Activated CD4-positive, alpha-beta T cell treated with anti-CD3 and anti-CD28 coated beads, Interleukin-2, amount 50 U/mL, for 48 hours (primary cell): ENCODE measurements at regions not wholly inside any gene's neighbourhood (a gene's known extent, or its start where the extent isn't known, plus 50 kb on each side); places are given as distances from the start of the nearest gene placed in this dataset.

Source experiments
- DNase-seq, 2 experiments: peaks; one replicate each; pipeline ENCODE4 v3.0.0-alpha.2; 2020

DNA sequence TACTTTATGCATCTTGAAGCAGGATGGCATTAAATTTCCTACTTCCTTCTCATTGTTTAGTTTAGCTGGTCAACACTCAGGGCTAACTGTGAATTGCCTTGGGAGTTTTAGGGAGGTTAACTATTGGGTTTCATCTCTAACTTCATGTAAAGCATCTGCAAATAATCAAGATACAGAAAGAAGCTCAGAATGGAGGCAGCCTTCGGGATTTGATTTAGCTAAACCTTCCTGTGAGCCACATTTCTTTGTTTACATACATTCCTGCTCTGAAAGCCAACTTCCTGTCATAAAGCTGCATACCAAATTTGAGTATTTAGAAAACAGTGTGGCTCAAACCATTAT is 131.7 kb upstream of the PCDH18 start:
- no peak for DNase-seq

DNA sequence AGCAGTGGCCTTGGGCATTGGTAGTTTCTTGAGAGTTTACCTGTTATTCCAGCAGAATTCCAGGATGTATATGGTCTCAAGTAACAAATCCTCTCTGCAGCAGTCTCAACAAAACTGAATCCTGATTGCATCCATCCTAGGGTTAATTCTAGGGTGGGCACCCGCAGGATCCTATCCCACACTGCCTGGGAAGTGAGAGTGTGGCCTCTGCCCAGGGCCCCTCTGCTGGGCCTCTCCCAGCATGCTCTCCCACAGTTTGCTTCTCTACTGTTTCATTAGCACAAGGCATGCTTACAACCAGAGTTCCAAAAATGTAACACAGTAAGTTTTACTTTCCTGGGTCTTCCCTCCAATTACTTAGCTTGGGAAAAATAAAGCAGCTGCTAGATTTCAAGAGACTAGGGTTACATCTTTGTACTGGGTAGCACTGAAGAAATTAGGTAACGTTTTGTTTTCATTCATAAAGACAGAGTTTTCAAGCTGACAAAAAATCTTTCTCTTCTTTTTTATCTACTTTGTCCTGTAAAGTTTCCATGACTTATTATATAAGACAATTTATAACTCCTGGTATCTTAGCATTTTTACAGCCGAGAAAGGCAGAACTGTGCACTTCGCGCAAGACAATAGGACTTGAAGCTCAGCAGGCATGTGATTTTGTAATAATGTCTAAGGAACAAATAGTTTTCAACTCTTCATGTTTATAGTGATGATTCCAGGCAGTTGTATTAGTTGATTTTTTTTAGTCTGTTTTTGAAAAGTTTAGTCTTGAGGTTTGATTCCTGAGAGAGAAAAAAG is 131.2 kb upstream of the PCDH18 start:
- no peak for DNase-seq

DNA sequence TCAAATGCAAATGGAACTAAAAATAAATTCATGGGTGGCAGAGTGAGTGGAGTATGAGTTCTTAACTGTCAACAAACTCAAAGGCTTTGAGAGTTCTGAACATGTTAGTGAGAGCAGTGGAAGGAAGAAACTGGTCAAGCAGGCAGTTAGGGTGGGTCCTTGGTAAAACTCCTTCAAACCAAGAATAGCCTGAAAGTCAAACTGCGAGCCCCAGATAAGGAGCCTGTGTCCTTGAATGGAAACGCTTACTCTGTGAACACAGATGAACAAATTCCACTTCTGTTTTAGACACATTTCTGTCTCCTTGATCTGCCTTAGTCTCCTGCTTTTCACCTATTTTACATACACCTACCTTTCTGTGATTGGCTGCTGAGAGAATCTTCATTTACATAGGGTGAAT is 129.4 kb upstream of the PCDH18 start:
- no peak for DNase-seq

DNA sequence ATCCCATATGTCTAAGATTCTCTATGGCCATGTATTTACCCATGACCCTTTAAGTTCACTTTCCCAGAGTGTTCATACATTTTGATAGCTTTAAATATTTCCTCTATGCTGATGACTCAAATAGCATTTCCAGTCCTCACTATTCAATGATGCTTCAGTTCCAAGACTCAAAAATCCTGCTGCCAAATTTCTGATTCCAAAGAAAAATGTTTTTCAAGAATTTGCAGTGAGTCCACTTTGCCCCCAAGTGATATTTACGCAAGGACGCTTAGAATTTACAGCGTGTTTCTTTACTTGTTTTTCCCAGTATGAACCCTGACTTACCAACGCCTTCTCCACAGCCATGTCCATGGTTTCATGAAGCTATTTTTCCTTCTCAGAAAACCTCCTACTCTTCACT is 127.9 kb upstream of the PCDH18 start:
- DNase-seq, result no peak

DNA sequence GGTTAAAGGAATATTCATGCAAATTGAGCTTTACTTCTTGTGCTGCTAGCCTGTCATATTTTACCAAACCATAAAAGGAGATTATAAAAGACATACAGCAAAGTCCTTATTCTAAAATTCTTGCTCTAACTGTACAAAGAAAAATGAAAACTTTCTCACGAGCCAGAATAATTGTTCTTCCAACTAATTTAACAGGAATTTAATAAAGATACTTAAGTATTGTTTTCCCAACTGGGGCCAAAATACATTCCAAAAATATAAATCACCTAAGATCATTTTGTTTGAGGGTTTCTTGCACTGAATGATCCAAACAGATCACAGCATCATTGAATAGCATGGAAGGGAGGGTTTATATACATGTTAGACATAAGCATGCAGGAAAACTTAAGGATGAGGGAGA is 127.1 kb upstream of the PCDH18 start:
- DNase-seq, result no peak

DNA sequence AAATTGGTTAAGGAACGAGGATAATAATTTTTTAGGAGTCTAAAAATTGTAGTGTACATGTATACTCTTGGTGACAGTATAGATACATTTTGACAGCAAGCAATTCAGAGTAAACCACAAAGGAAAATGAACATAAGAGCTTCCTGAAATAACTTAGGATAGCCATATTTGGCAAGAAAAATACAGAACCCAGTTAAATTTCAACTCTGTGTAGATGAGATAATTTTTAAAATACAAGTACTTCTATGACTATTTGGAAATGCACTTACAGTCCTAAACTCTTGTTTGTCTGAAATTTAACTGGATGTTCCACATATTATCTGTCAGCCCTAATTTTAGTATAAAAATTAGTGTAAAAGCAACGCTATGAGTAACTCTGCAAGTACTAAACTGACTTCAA is 124.4 kb upstream of the PCDH18 start:
- no peak for DNase-seq

DNA sequence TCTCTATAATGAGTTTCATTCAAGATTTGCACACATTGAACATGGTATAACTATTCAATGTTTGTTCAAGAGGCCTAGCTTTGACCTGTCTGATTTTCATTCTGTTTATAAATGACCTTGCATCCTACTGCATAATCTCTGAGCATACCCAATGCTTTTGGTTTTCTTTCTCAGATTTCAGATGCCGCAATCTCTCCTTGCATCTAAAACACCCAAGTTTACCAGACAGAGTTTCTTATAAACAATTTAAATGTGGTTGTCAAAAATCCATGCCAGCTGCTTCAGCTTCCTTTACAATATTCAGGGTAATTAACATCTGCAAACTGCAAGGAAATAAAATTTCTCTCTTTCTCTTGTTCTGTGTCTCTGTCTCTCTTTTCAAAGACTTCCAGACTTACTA is 123.0 kb upstream of the PCDH18 start:
- DNase-seq, result no peak

DNA sequence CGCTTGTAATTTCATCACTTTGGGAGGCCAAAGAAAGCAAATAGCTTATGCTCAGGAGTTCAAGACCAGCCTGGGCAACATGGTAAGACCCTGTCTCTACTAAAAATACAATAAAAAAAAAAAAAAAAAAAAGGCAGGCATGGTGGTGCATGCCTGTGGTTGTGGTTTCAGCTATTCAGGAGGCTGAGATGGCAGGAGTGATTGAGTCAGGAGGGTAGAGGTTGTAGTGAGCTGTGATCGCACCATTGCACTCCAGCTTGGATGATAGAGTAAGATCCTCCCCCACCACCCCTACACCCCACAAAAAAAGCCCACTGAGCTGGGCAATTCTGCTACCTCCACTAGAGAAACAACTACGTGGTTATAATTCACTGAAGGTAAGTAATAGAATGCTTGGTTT is 118.8 kb upstream of the PCDH18 start:
- no peak for DNase-seq

DNA sequence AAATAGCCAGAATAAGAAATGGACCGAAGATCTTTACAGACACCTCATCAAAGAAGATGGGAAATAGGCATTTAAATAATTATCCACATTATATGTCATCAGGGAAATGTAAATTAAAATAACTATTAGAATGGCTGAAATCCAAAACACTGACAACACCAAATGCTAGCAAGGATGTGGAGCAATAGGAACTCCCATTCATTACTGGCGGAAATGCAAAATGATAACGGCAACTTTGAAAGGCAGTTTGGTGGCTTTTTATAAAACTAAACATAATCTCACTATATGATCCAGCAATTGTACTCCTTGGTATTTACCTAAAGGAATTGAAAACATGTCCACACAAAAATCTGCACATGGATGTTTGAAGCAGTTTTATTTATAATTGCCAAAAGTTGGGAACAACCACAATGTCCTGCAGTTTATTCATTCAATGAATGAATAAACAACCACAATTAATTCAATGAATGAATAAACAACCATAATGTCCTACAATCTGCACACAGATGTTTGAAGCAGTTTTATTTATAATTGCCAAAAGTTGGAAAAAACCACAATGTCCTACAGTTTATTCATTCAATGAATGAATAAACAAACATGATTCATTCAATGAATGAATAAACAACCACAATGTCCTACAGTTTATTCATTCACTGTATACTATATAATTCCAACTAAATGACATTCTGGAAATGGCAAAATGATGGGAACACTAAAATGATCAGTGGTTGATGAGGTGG is 117.6 kb upstream of the PCDH18 start:
- DNase-seq, result no peak

DNA sequence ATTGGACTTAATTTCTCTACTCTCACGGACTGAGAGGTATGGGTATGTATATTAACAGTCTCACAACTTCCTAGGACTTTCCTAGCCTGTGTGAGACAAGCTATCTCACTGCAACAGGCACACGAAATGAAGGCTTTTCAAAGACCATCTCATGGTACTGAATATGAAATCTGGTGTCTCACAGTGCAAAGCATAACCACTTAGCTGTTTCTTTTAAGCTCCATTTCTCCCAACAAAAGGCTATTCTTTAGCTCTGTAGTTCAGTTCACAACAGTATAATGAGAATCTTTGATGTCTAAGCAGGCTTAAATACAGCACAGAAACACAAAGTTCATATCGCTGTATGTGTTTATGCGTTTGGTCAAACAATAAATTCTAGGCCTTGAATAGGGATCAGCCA is 116.2 kb upstream of the PCDH18 start:
- DNase-seq, result no peak

DNA sequence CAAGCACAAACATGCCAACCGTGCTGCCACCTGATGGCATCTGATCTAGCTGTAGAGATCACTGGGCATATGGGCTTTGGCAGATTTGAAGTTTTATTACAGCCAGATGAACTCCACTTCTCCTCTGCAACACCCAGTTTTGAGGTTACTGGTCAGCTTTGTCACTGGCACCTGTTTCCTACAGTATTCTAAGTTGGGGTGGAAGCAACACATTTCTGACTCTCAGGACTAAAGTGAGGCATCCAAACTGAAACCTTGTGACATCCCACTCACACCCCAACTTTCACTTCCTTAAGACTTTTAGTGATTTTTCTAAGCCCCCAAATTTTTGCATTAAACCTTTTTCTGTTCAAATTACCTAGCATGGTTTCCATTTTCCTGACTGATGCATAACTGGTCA is 115.1 kb upstream of the PCDH18 start:
- DNase-seq, result no peak

DNA sequence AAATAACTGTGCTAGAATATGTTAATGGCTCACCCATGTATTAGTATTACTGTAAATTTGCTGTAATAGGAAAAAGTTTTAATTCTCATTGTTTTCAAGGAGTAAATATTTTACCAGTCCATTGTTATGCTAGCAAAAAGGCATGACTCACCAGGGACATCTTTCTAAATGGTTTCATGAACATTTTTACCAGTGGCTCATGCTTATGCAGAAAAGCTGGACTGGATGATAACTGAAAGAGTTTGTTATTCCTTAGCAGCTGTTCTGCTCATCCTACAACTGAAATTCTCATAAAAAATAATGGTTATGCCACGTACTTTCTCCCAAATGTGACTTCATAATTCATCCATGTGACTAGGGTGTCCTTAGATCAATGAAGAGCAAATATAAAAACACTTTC is 111.9 kb upstream of the PCDH18 start:
- DNase-seq, result no peak

DNA sequence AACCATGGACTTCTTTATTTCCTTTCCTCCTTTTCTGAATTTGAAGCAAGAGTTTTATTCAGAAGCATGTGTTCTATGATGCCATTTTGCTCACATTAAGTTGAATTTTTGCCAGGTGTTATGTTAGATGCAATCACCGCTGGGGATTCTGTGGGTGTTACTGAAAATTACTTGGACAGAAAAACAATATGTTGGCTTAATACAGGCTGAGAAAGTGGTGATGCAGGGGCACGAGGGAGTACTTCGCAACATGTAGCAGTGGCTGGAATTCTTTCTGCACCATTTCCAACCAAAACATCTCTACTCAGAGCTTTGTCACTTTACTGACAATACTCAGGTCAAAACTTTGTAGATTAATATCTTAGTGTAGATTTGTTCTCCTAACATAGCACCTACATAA is 109.2 kb upstream of the PCDH18 start:
- DNase-seq, result no peak

DNA sequence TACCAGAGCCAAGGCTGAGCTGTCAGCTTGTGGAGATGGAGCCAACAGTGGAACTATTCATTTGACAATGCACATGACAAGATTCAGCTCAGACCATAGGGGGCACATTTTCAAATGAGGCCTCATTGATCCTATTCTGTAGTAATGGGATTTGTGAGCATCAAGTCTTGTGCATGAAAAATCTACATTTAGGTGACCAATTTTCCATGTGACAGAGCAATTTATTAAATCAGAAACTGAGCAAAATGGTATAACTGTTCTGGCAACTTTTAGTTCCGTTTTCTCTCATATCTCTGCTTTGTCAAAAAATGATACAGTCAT is 108.5 kb upstream of the PCDH18 start:
- DNase-seq, result no peak

DNA sequence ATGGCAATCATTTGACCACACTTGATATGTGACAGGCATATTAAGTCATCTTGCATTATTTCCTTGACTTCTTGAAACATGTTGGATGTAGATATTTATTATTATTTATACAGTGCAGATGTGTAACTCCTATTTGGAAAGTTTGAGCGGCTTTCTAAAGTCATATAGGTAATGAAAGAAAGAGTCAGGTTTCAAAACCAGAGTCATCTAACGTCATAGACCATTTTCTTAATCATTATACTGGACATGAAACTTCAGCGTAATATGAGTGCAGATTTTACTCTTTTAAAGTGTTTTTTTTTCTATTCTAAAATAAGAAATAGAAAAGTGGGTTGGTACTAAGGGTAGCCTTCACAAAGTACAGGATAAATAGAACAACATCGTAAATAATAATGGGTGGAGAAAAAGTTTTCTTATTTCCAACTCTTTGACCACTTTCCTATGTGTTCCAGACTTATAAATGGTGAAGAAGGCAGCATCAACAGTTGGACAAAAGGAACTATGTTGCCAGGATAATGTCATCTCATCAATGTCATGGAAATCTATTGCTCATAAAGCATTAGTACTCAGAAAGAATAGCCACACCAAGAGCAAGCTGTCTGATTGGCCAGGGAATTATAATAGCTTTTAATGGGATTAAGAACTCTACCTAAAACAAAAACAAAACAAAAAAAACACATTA is 108.0 kb upstream of the PCDH18 start:
- DNase-seq, result no peak

DNA sequence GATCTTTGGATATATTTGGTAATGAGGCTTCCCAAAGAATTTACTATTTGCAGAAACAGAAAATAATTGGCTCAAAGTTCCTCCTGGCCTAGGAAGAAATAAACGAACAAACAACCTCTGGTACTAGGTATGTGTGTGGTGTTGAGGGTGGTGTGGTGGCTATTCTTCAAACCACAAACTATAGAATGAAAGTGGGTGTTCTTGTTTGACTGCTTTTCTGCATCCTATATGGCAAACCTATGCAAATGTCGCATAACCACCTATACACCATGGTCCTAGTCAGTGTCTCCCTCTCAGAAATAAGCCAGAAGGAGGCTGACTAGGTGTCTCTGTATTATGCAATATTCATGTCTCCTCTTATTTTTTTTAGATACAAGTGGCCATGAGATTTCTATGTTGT is 106.6 kb upstream of the PCDH18 start:
- no peak for DNase-seq

DNA sequence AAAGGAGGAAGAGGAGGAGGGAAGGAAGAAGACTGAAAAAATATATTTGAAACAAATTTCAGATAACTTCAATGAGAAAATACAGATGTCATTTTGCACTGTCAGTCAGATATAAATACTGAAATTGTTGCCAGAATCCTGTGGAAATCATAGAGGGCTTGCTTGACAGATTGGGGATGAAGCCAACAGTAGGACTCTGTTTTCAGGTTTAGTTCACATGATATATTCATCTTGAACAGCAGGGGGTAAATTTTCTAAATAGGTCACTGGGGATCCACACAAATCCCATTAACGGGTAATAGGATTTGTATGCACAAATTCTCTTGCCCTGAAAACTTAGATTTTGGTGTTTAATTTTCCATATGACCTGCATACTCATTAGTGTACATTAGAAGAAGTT is 103.3 kb upstream of the PCDH18 start:
- DNase-seq, result no peak

DNA sequence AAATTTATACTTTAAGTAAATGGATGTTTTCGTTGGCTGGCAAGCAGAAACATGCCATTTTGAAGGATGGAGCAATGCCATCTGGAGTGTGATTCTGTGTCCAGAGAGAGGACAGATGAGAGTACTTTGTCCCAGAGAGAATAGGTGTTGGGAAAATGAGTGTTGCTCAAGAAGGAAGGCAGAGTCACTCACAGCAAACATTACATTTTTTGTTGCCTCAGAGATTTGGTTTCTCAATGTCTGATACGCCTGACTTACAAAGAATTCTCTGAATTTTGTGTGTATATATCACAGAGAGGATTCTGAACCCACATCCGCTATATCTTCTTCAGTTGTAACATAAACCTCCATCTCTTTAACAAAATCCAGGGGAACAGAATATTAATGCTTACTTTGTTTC is 102.8 kb upstream of the PCDH18 start:
- no peak for DNase-seq

DNA sequence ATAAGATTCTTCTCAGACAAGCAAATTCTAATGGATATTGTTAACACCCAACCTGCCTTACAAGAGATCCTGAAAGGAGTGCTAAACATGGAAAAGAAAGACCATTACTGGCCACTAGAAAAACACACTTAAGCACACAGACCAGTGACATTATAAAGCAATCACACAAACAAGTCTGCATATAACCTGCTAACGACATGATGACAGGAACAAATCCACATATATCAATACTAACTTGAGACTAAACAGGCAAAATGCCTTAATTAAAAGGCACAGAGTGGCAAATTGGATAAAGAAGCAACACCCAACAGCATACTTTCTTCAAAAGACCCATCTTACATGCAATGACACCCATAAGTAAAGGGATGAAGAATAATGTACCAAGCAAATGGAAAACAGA is 100.5 kb upstream of the PCDH18 start:
- no peak for DNase-seq

DNA sequence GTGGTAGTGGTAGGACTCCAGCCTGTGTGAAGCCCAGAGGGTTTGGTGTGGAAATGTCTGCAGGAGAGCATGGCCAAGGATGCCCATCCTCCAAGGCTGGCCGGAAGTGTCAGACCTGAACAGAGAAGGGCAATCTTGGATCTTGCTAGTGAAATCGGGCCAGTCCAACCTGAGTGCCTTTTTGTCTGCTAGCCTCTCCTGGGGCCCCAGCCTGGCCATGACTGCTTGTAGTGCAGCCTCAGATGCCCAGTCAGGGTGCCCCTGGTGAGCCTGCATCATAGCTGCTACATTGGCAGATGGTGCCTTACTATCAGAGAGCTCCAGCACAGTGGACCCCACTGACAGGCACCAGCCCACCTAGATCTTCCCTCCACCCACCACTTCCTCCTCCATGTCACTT is 99.3 kb upstream of the PCDH18 start:
- no peak for DNase-seq

DNA sequence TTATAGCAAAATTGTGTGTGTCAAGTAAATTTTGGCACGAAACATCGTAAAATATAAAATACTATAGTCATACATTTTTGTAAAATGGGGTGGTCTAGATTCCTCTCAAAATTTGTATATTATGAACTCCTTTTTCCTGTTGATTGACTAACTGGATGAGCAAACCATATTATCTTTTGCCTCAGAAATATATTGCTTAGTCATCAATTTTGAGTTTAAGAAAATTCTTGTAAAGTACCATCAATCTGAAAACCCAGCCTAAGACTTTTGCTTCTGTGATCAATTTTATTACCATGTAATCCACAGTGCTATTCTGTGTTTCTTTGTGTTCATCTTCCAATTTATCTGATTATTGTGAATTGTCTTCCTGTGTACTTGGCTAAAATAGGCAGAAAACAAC is 98.0 kb upstream of the PCDH18 start:
- DNase-seq, result no peak

DNA sequence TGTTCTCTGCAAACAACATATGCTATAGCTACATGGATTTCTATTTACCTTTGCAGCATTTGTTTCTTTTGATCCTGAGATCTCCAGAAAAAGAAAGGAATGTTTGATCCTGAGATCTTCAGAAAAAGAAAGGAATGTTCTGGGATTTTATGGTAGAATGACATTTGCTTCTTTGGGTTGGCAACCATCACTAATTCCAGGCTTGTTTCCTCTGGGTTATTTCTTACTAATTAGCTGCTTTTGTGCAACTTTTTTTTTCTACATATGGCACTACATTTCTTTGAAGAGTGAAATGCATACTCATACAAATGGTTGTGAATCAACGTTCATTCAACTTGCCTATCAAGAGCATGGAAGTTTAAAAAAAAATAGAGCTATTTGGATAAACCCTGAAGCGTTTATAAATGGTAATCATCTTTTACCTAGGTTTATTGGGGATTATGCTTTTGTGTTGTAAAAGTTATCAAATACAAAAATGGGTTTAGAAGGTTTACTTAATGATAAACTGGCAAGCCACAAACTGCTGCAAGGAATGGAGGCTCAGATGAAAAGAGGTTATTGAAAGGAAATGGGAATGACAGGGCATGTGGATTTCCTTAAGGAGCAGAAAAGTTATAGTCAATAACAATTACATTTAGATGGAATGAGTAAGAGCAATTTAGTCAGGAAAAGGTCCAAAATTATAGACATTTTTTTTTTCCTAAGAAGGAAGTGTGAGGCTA is 95.6 kb upstream of the PCDH18 start:
- no peak for DNase-seq

DNA sequence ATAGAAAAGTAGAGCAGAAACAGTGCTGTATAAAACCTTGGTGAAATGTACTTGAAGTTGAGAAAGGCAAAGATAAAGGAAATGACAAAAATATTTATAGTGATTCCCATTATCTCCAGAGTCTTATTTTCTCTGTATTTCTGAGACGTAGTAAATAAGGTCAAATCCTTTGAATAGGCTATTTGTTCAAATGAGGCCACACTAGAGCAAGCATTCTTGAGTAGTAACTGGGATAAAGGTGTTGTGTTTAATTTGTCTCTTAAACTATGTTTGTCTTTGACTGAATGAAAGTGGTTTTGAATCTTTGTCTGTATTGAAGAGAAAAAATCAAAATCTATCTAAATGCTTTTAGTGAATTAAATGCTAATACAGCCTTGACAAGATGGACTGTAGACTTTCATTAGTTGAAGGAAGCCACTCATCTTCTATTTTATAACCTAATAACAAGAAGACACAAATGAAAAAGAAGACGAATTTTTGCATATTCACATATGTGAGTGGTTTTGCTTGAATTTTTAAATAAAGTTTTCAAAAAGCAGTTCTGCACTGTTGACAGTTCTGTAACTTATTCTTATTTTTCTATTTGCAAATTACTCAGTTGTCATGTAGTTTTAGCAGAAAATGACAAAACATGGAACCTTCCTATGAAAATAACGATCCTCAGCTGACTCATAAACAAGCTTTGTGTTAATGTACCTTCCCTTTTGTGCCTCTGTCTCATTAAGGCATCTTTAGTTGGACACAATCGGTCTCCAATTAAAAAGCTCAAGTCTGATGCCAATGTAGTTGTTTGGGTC is 94.8 kb upstream of the PCDH18 start:
- no peak for DNase-seq
